ENCODE measurements at regions not wholly inside any gene's neighbourhood (a gene's known extent, or its start where the extent isn't known, plus 50 kb on each side); places are given as distances from the start of the nearest gene placed in this dataset.

- TF ChIP-seq, protein P1, sequence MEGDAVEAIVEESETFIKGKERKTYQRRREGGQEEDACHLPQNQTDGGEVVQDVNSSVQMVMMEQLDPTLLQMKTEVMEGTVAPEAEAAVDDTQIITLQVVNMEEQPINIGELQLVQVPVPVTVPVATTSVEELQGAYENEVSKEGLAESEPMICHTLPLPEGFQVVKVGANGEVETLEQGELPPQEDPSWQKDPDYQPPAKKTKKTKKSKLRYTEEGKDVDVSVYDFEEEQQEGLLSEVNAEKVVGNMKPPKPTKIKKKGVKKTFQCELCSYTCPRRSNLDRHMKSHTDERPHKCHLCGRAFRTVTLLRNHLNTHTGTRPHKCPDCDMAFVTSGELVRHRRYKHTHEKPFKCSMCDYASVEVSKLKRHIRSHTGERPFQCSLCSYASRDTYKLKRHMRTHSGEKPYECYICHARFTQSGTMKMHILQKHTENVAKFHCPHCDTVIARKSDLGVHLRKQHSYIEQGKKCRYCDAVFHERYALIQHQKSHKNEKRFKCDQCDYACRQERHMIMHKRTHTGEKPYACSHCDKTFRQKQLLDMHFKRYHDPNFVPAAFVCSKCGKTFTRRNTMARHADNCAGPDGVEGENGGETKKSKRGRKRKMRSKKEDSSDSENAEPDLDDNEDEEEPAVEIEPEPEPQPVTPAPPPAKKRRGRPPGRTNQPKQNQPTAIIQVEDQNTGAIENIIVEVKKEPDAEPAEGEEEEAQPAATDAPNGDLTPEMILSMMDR (IDR thresholded peaks at IDR 0.05; ENCODE audit: low read length), result no peak
- no peak for TF ChIP-seq EZH2 (IDR thresholded peaks at IDR 0.05; ENCODE audit: borderline replicate concordance, low read length)
These were observed 517.2 kb downstream of the DHX35 start for GRCh38 chr20:39479196-39479810.
